NB4 (cell line): ENCODE measurements at regions not wholly inside any gene's neighbourhood (a gene's known extent, or its start where the extent isn't known, plus 50 kb on each side); places are given as distances from the start of the nearest gene placed in this dataset.
"Not testable (repeated sequence)": the region's sequence is repeated elsewhere in the genome, so short reads cannot be mapped to it uniquely, and the experiment has no call there.

Experiments
- DNase-seq: peaks from one replicate; pipeline ENCODE4 v3.0.0; 2010; ENCODE audit warnings: low read depth
- H3K4me3 ChIP-seq: one replicate; pipeline ENCODE4 v1.5.1; 2011; ENCODE audit warnings: mild to moderate bottlenecking, low read depth, low read length, moderate library complexity
- MAX ChIP-seq: IDR thresholded peaks from 2 replicates; pipeline ENCODE4 v1.6.1; 2011; ENCODE audit warnings: low read depth, low read length
- MYC ChIP-seq: IDR thresholded peaks from 2 replicates; pipeline ENCODE4 v1.6.1; 2011; ENCODE audit warnings: low read depth, low read length
- POLR2A ChIP-seq: IDR thresholded peaks from 2 replicates; pipeline ENCODE4 v1.6.1; 2011; ENCODE audit warnings: mild to moderate bottlenecking; ENCODE audit not compliant: insufficient read length; ENCODE audit errors: extremely low read depth
- TF ChIP-seq, protein P1 (sequence below): IDR thresholded peaks from one replicate; pipeline ENCODE4 v1.5.1; 2012; ENCODE audit warnings: low read depth, low read length

DNA sequence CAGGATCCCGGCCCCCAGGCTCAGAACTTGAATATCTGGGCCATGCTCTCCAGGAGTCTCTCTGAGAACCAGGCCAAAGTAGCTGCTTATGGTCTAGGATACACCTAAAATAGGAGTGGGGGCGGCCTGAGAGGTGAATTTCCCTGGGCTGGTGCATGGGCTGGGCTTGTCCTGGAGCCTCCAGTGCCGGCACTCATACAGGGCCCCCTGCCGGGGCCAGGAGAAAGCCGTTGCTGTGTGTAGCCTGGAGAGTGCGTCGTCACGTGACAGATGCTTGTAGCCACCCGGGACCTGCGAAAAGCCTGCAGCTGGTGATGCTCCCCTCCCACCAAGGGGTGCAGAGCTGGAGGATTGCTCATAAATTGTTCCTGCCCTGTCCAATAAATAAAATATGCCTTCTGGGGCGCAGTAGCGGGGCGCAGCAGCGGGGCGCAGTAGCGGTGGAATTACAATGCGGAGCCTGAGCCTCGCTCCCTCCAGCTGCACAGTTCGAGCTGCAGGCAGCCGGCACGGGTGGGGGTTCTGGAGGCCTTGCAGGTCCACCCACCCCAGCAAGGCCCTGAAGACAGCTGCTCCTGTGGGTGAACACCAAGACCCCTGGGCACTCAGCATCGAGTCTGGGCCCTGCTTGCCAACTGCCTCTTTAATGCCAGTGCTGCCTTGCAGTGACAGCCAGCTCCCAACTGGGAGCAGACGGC is 289.9 kb downstream of the NDUFA10 start:
- no peak overlapping the region for H3K4me3 ChIP-seq
- TF ChIP-seq MAX (no peak), POLR2A (no peak), MYC (no peak)
- TF ChIP-seq, protein P1, sequence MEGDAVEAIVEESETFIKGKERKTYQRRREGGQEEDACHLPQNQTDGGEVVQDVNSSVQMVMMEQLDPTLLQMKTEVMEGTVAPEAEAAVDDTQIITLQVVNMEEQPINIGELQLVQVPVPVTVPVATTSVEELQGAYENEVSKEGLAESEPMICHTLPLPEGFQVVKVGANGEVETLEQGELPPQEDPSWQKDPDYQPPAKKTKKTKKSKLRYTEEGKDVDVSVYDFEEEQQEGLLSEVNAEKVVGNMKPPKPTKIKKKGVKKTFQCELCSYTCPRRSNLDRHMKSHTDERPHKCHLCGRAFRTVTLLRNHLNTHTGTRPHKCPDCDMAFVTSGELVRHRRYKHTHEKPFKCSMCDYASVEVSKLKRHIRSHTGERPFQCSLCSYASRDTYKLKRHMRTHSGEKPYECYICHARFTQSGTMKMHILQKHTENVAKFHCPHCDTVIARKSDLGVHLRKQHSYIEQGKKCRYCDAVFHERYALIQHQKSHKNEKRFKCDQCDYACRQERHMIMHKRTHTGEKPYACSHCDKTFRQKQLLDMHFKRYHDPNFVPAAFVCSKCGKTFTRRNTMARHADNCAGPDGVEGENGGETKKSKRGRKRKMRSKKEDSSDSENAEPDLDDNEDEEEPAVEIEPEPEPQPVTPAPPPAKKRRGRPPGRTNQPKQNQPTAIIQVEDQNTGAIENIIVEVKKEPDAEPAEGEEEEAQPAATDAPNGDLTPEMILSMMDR: no peak
- DNase-seq: no peak

DNA sequence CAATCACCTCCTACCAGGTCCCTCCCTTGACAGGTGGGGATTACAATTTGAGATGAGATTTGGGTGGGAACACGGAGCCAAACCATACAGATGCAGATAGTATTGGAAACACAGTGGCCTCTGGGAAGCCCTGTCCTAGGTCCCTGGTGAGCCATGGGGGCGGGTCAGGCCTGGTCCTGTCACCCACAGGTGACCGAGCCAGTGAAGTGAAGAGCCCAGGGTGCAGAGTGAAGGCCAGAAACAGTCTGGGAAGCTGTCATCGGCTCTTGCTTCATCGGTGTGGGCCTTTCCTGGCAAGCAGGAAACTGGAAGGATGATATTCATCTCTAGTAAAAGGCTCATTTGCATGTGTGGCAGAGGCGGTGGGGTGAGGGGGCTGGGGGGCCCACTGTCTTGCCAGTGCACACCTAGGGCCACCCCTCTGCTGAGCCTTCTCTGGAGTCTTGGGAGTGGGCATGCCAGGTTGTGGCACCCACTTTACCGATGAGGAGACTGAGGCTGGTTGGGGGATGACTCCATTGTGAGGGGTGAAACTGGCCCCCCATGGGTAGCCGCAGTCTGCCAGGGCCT is 290.6 kb downstream of the NDUFA10 start:
- TF ChIP-seq MAX (no peak), MYC (no peak), POLR2A (no peak)
- TF ChIP-seq, protein P1: no peak
- DNase-seq: no peak
- H3K4me3 ChIP-seq: no peak overlapping the region

DNA sequence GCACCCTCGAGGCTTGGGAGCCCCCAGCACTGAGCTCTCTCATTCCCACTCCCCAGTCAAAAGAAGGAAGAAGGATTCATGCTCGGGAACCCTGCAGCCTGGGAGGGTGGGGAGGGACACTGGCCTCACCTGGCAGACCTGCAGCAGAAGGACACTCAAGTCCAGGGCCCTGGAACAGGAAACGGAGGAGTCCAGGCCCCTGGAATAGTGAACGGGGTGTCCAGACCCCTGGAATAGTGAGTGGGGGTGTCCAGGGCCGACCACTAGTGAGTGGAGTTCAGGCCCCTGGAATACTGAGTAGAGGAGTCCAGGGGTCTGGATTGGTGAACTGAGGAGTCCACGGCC is 292.5 kb downstream of the NDUFA10 start:
- no peak for DNase-seq
- no peak overlapping the region for H3K4me3 ChIP-seq
- TF ChIP-seq, protein P1: no peak
- no peak for TF ChIP-seq POLR2A
- TF ChIP-seq MAX: no peak
- TF ChIP-seq MYC: no peak

DNA sequence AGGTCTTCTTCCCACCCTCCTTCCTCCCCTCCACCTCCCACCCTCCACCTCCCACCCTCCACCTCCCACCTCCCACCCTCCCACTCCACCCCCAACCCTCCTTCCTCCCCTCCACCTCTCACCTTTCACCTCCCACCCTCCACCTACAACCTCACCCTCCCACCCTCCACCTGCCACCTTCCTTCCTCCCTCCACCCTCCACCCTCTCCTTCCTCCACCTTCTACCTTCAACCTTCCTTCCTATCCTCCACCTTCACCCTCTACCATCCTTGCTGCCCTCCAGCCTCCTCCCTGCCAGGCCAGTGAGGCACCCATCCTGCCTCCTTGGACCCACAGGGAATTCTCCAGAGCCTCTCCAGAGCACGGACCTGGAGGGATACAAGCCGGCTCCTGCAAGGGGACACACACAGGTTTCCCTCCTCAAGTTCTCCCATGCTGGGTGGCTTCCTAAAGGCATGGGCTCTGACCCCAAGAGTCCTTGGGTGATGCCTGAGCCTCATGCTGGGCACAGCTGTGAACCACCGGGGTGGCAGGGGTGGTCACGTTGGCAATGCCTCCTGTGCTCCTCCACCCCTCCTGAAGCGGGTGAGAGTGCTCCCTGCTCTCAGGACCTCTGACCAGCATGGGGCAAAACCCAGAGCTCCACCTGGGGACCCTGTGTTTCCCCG is 293.0 kb downstream of the NDUFA10 start:
- H3K4me3 ChIP-seq: no peak overlapping the region
- TF ChIP-seq, protein P1: no peak
- TF ChIP-seq MYC: no peak
- TF ChIP-seq MAX: no peak
- TF ChIP-seq POLR2A: no peak
- DNase-seq: no peak

DNA sequence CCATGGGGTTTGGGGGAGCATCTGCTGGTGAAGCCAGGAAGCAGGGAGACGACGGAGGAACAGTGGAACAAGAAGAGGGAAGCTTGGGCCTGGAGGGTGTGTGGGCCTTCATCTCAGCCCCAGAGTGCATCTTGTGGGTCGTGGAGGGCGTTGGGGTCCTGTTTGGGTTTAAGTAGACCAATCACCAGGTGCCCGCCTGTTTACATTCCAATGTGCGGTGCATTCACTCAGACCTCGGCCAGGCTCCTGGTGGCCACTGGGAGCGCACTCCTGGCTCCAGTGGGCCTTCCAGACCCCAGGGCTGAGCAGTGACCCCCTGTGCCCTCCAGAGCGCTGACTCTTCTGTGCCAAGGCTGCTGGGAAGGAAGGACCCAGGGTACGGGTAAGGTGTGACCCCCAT is 293.7 kb downstream of the NDUFA10 start:
- TF ChIP-seq MAX (no peak), MYC (no peak), POLR2A (no peak)
- TF ChIP-seq, protein P1: no peak
- no peak for DNase-seq
- no peak overlapping the region for H3K4me3 ChIP-seq

- TF ChIP-seq, protein P1: no peak
- TF ChIP-seq MAX (no peak), POLR2A (no peak), MYC (no peak)
- no peak overlapping the region for H3K4me3 ChIP-seq
- DNase-seq: no peak
Observed at GRCh38 chr2:239730897-239731296, 294.2 kb downstream of the NDUFA10 start.

- not testable (repeated sequence) for DNase-seq, H3K4me3 ChIP-seq
Observed at GRCh38 chr2:239730567-239730882, 294.6 kb downstream of the NDUFA10 start.
